H1 (cell line): ENCODE measurements at regions not wholly inside any gene's neighbourhood (a gene's known extent, or its start where the extent isn't known, plus 50 kb on each side); places are given as distances from the start of the nearest gene placed in this dataset.

Source experiments
- CTCF ChIA-PET: fragments of 300-600 bp; sonication (Branson Sonifier 250); formaldehyde crosslinking; loops from one replicate; lab custom pipeline; 2021; ENCODE audit not compliant: partially characterized antibody; lab: Charles Lee
- POLR2A ChIA-PET: fragments of 300-600 bp; sonication (Branson Sonifier 250); formaldehyde crosslinking; loops from one replicate; lab custom pipeline; 2021; ENCODE audit warnings: inconsistent platforms; ENCODE audit not compliant: partially characterized antibody; lab: Charles Lee
- DNase-seq, 2 experiments: peaks; one replicate each; pipeline versions ENCODE4 v3.0.0 to v3.0.0-alpha.2; 2010 to 2022; ENCODE audit warnings: low spot score in 2 of 2, low read depth in 1 of 2, mixed read lengths in 1 of 2
- FAIRE-seq: peaks from 2 replicates; lab custom pipeline; 2011; peaks lifted over from hg19 to GRCh38; lab: Jason Lieb, UNC
- H2AFZ ChIP-seq: 2 replicates; pipeline ENCODE4 v1.8.1; 2012; ENCODE audit warnings: low read length, inconsistent platforms
- H2AK5ac ChIP-seq: 2 replicates; pipeline ENCODE4 v1.6.1; 2013; ENCODE audit warnings: low read depth, low read length
- H2BK120ac ChIP-seq: replicated peaks from 2 replicates; pipeline ENCODE3; 2013; ENCODE audit warnings: low read depth, low read length, inconsistent platforms
- H2BK12ac ChIP-seq: 2 replicates; pipeline ENCODE4 v1.6.1; 2013; ENCODE audit warnings: low read depth, low read length
- H2BK15ac ChIP-seq: 2 replicates; pipeline ENCODE4 v1.6.1; 2013; ENCODE audit warnings: low read length
- H2BK20ac ChIP-seq: 2 replicates; pipeline ENCODE4 v1.6.1; 2013; ENCODE audit warnings: low read length
- H2BK5ac ChIP-seq: 2 replicates; pipeline ENCODE4 v1.6.1; 2013; ENCODE audit warnings: low read depth, low read length
- H3K14ac ChIP-seq: 2 replicates; pipeline ENCODE4 v1.6.1; 2013; ENCODE audit warnings: inconsistent platforms; ENCODE audit not compliant: insufficient read length
- H3K18ac ChIP-seq: 2 replicates; pipeline ENCODE4 v1.6.1; 2013; ENCODE audit warnings: low read length; ENCODE audit errors: extremely low read depth
- H3K23ac ChIP-seq: 2 replicates; pipeline ENCODE4 v1.6.1; 2013; ENCODE audit warnings: inconsistent platforms; ENCODE audit not compliant: insufficient read length
- H3K23me2 ChIP-seq: 2 replicates; pipeline ENCODE4 v1.6.1; 2013; ENCODE audit warnings: low read depth, low read length
- H3K27ac ChIP-seq: 2 replicates; pipeline ENCODE4 v1.6.1; 2011; ENCODE audit warnings: low read depth, low read length, inconsistent platforms
- H3K27me3 ChIP-seq, 4 experiments: replicated peaks in 1 of 4; 1 replicate in 1 of 4; 2 replicates in 3 of 4; pipeline versions ENCODE4 v1.6.1 to v1.8.1; 2011 to 2013; ENCODE audit warnings: low read length in 3 of 4, mild to moderate bottlenecking in 3 of 4, inconsistent platforms in 2 of 4, mixed read lengths in 2 of 4, moderate library complexity in 1 of 4; ENCODE audit not compliant: control insufficient read depth in 3 of 4, insufficient read depth in 3 of 4; ENCODE audit errors: extremely low read depth in 1 of 4
- H3K36me3 ChIP-seq, 4 experiments: 2 replicates each; pipeline versions ENCODE4 v1.6.1 to v1.8.1; 2011 to 2013; ENCODE audit warnings: mild to moderate bottlenecking in 4 of 4, low read length in 3 of 4, moderate library complexity in 2 of 4, control low read depth in 1 of 4, inconsistent platforms in 1 of 4; ENCODE audit not compliant: insufficient read depth in 4 of 4, control insufficient read depth in 2 of 4
- H3K4ac ChIP-seq: replicated peaks from 2 replicates; pipeline ENCODE3; 2013; ENCODE audit warnings: low read length, low read depth, mixed read lengths, inconsistent platforms; ENCODE audit not compliant: insufficient read length
- H3K4me1 ChIP-seq, 4 experiments: replicated peaks in 1 of 4; 1 replicate in 1 of 4; 2 replicates in 3 of 4; pipeline versions ENCODE4 v1.6.1 to v1.8.1; 2011 to 2013; ENCODE audit warnings: low read length in 3 of 4, inconsistent platforms in 2 of 4, mixed read lengths in 1 of 4; ENCODE audit not compliant: insufficient read depth in 4 of 4, control insufficient read depth in 3 of 4
- H3K4me2 ChIP-seq, 2 experiments: 2 replicates each; pipeline versions ENCODE4 v1.6.1 to v1.8.1; 2011 to 2013; ENCODE audit warnings: low read depth in 2 of 2, low read length in 2 of 2, control low read depth in 1 of 2, inconsistent platforms in 1 of 2, mild to moderate bottlenecking in 1 of 2; ENCODE audit not compliant: insufficient read depth in 1 of 2
- H3K4me3 ChIP-seq, 4 experiments: fragments of 200-600, 300-600 bp in 1 of 4; sonication (generic), shearing (Covaris generic), sonication (Bioruptor Twin) in 1 of 4; 2 replicates each; pipeline versions ENCODE4 v1.5.1 to v1.8.1; 2011 to 2016; ENCODE audit warnings: low read length in 4 of 4, low read depth in 3 of 4, control low read depth in 2 of 4, inconsistent platforms in 2 of 4, mild to moderate bottlenecking in 2 of 4, mixed read lengths in 1 of 4, moderate library complexity in 1 of 4; ENCODE audit not compliant: insufficient read depth in 2 of 4; ENCODE audit errors: extremely low read depth in 1 of 4
- H3K56ac ChIP-seq: replicated peaks from 2 replicates; pipeline ENCODE3; 2013; ENCODE audit warnings: low read depth, mild to moderate bottlenecking, mixed read lengths, low read length, inconsistent platforms; ENCODE audit not compliant: insufficient read length
- H3K79me1 ChIP-seq: 2 replicates; pipeline ENCODE4 v1.6.1; 2013; ENCODE audit warnings: low read depth, low read length, control low read depth
- H3K79me2 ChIP-seq, 2 experiments: 2 replicates each; pipeline versions ENCODE4 v1.6.1 to v1.8.1; 2012 to 2013; ENCODE audit warnings: low read length in 2 of 2, mild to moderate bottlenecking in 2 of 2, inconsistent platforms in 1 of 2; ENCODE audit not compliant: insufficient read depth in 2 of 2, control insufficient read depth in 1 of 2
- H3K9ac ChIP-seq, 4 experiments: replicated peaks in 1 of 4; 1 replicate in 1 of 4; 2 replicates in 3 of 4; pipeline versions ENCODE4 v1.6.1 to v1.8.1; 2011 to 2013; ENCODE audit warnings: low read depth in 3 of 4, low read length in 3 of 4, control low read depth in 2 of 4, mild to moderate bottlenecking in 2 of 4, moderate library complexity in 2 of 4, inconsistent platforms in 1 of 4; ENCODE audit errors: extremely low read depth in 1 of 4
- H3K9me3 ChIP-seq, 2 experiments: 2 replicates each; pipeline versions ENCODE4 v1.6.1 to v1.8.1; 2012 to 2013; ENCODE audit warnings: mild to moderate bottlenecking in 2 of 2, moderate library complexity in 2 of 2, control low read depth in 1 of 2, inconsistent platforms in 1 of 2, low read depth in 1 of 2, low read length in 1 of 2, mixed read lengths in 1 of 2; ENCODE audit not compliant: insufficient read depth in 2 of 2
- H4K20me1 ChIP-seq, 2 experiments: replicated peaks in 1 of 2; 2 replicates each; pipeline versions ENCODE3 to v1.8.1; 2011 to 2013; ENCODE audit warnings: inconsistent platforms in 2 of 2, low read length in 2 of 2, mild to moderate bottlenecking in 1 of 2; ENCODE audit not compliant: insufficient read depth in 2 of 2, control insufficient read depth in 1 of 2
- H4K5ac ChIP-seq: 2 replicates; pipeline ENCODE4 v1.6.1; 2013; ENCODE audit warnings: low read length, low read depth, mixed read lengths, inconsistent platforms; ENCODE audit not compliant: insufficient read length
- H4K8ac ChIP-seq: 2 replicates; pipeline ENCODE4 v1.8.0; 2013; ENCODE audit warnings: mild to moderate bottlenecking, moderate library complexity, low read length, inconsistent platforms; ENCODE audit not compliant: insufficient read depth; ENCODE audit errors: extremely low read depth
- H4K91ac ChIP-seq: replicated peaks from 2 replicates; pipeline ENCODE3; 2013; ENCODE audit warnings: low read length, mixed read lengths, inconsistent platforms; ENCODE audit not compliant: insufficient read length
- CTBP2 ChIP-seq: IDR thresholded peaks from 2 replicates; pipeline ENCODE4 v1.7.0; 2011; ENCODE audit warnings: borderline replicate concordance, mild to moderate bottlenecking, moderate library complexity, mixed read lengths, low read length; ENCODE audit not compliant: insufficient read depth, insufficient read length
- KDM5A ChIP-seq: fragments of 200-600 bp; IDR thresholded peaks from 2 replicates; pipeline ENCODE4 v1.7.1; 2012; ENCODE audit warnings: mild to moderate bottlenecking, low read length, inconsistent platforms, mixed read lengths
- MAFK ChIP-seq: IDR thresholded peaks from 2 replicates; pipeline ENCODE4 v1.6.1; 2012; ENCODE audit warnings: low read depth, mild to moderate bottlenecking, improper control_type of control experiment, low read length
- POU5F1 ChIP-seq: IDR thresholded peaks from 2 replicates; pipeline ENCODE4 v1.6.1; 2011; ENCODE audit warnings: low read depth, mild to moderate bottlenecking, low read length, moderate library complexity
- TCF12 ChIP-seq: IDR thresholded peaks from 2 replicates; pipeline ENCODE4 v1.6.1; 2011; ENCODE audit warnings: low read depth, mild to moderate bottlenecking, low read length
- WGBS, 2 experiments: shearing (Covaris generic) in 1 of 2; methylation state at CpG; one replicate each; pipeline versions ENCODE4 v1.1.6 to v1.1.7; 2013 to 2015; ENCODE audit warnings: low lambda C conversion rate in 2 of 2, mixed read lengths in 2 of 2, inconsistent platforms in 1 of 2, low coverage in 1 of 2, missing lambda C conversion rate in 1 of 2; ENCODE audit not compliant: insufficient replicate concordance in 2 of 2, insufficient coverage in 1 of 2, insufficient read length in 1 of 2; ENCODE audit errors: extremely low coverage in 1 of 2, missing lambda C conversion rate in 1 of 2; 5-methylcytosine and 5-hydroxymethylcytosine counted together
- TF ChIP-seq, protein P1 (sequence below): IDR thresholded peaks from 2 replicates; pipeline ENCODE4 v1.6.1; 2012; ENCODE audit warnings: low read length, inconsistent platforms

DNA sequence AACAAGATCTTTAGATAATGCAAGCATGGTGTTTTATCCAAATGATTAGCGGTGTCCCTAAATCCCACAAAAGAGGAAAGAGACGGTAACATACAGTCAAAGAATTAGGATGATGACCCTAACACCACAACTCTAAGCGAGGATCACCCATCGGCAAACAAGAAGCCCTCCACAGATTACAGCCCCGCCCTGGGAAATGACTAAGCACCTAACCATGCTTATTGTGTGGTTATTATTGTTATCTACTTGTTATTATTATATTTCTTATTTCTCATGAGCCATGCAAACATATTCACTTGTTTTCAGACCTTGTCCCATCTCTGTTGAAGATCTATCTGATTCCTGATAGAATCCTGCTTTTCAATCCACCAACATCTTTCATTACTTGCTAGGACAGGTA lies 651.3 kb downstream of the NYAP2 start:
- Histone ChIP-seq H3K4me2 (no peak overlapping the region), H2BK15ac (no peak overlapping the region), H4K8ac (no peak overlapping the region), H3K79me1 (no peaks in the 10 kb centered on the region), H3K36me3 (no peaks in the 10 kb centered on the region), H3K18ac (no peak overlapping the region), H3K4me3 (no peak overlapping the region), H4K5ac (no peak overlapping the region), H2AFZ (no peak overlapping the region), H4K20me1 (no peaks in the 10 kb centered on the region), H3K4ac (no peak overlapping the region), H3K14ac (no peak overlapping the region), H2BK20ac (no peak overlapping the region), H3K56ac (no peak overlapping the region), H3K79me2 (no peaks in the 10 kb centered on the region), H3K27ac (no peak overlapping the region), H2BK5ac (no peak overlapping the region), H3K23ac (no peak overlapping the region), H2AK5ac (no peak overlapping the region), H2BK120ac (no peak overlapping the region), H3K4me1 (no peaks in the 10 kb centered on the region), H3K27me3 (peaks cover 0 to 1% (median 0%) of the 10 kb centered on the region in 4 experiments; a peak in 1 of 7 replicates), H3K9me3 (no peaks in the 10 kb centered on the region), H2BK12ac (no peak overlapping the region), H4K91ac (no peak overlapping the region), H3K23me2 (no peaks in the 10 kb centered on the region), H3K9ac (no peak overlapping the region)
- DNase-seq (no peak), FAIRE-seq (no peak)
- WGBS, 2 experiments = 96% methylated on average over 5 of the region's 5 CpGs; no CpG with 5 or more reads in 1 of the 2 experiments
- TF ChIP-seq CTBP2 = no peak
- no peak for TF ChIP-seq KDM5A
- TF ChIP-seq TCF12 = no peak
- TF ChIP-seq POU5F1 = no peak
- no peak for TF ChIP-seq MAFK
- TF ChIP-seq, protein P1, sequence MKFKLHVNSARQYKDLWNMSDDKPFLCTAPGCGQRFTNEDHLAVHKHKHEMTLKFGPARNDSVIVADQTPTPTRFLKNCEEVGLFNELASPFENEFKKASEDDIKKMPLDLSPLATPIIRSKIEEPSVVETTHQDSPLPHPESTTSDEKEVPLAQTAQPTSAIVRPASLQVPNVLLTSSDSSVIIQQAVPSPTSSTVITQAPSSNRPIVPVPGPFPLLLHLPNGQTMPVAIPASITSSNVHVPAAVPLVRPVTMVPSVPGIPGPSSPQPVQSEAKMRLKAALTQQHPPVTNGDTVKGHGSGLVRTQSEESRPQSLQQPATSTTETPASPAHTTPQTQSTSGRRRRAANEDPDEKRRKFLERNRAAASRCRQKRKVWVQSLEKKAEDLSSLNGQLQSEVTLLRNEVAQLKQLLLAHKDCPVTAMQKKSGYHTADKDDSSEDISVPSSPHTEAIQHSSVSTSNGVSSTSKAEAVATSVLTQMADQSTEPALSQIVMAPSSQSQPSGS = no peak
- ChIA-PET CTCF (no interaction called here), POLR2A (no interaction called here)
